ENCODE measurements at regions not wholly inside any gene's neighbourhood (a gene's known extent, or its start where the extent isn't known, plus 50 kb on each side); places are given as distances from the start of the nearest gene placed in this dataset.
A peak's percentile ranks its signal among the peaks of the same experiment; 100 is the strongest.

DNA sequence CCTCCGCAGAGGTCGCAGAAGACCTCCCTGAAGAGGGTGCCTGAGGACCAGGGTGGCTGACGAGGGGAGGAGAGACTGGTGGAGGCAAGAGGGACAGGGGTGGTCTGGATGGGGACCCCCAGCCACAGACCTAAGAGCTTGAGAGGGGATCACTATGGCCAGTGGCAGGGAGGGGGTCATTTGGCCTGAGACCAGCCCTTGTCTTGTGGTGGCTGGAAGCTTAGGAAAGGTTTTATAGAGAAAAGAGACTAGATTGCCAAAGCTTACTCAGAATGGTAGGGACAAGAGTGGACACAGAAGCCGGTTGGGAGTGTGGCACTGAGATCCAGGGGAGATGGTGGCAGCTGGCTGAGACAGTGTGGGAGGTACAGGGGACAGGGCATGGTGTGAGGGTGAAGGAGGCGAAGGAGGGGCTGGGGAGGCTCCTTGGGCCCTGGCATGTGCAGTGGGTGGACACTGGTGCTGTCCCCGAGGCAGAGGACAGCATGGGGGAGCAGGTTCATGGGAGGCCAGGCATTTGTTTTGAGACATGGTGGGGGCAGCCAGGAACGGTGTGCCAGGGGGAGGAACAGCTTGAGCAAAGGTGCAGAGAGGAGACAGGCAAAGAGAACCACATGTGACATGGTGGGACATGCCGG is 123.0 kb downstream of the C9orf50 start:
- TF ChIP-seq, protein P1, sequence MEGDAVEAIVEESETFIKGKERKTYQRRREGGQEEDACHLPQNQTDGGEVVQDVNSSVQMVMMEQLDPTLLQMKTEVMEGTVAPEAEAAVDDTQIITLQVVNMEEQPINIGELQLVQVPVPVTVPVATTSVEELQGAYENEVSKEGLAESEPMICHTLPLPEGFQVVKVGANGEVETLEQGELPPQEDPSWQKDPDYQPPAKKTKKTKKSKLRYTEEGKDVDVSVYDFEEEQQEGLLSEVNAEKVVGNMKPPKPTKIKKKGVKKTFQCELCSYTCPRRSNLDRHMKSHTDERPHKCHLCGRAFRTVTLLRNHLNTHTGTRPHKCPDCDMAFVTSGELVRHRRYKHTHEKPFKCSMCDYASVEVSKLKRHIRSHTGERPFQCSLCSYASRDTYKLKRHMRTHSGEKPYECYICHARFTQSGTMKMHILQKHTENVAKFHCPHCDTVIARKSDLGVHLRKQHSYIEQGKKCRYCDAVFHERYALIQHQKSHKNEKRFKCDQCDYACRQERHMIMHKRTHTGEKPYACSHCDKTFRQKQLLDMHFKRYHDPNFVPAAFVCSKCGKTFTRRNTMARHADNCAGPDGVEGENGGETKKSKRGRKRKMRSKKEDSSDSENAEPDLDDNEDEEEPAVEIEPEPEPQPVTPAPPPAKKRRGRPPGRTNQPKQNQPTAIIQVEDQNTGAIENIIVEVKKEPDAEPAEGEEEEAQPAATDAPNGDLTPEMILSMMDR (IDR thresholded peaks at IDR 0.05) = no peak
- H3K27me3 ChIP-seq (ENCODE audit: control insufficient read depth, insufficient read depth, low read length) = no peaks in the 10 kb centered on the region
- H3K36me3 Mint-ChIP-seq = no peaks in the 10 kb centered on the region
- no peaks in the 10 kb centered on the region for H3K9me3 ChIP-seq (ENCODE audit: control insufficient read depth, insufficient read depth, low read length)
- no peak overlapping the region for H3K27ac ChIP-seq (ENCODE audit: low read length)
- 94% methylated on average over 8 of the region's 8 CpGs for WGBS (ENCODE audit: insufficient coverage)
- H3K4me3 ChIP-seq (ENCODE audit: low read length) = no peak overlapping the region
- H3K27me3 Mint-ChIP-seq (ENCODE audit: low read depth in 2 of 2) = no peaks in the 10 kb centered on the region
- H3K27ac Mint-ChIP-seq = peak overlapping the region in 1 of 2 donors; percentile 61
- peaks cover 5 to 20% of the 10 kb centered on the region in 2 donors for H3K4me1 Mint-ChIP-seq
- DNase-seq (no peak), ATAC-seq (no peak)
- intact Hi-C loops (cut with micrococcal nuclease) = loop anchor here (2.0 to 10.0 kb wide), 2 partner anchors 39 to 57 kb away; no protein-coding TSS in a partner anchor
- H3K4me1 ChIP-seq (ENCODE audit: control insufficient read depth, insufficient read depth, low read length) = peaks cover 24% of the 10 kb centered on the region
- H3K36me3 ChIP-seq (ENCODE audit: control insufficient read depth, insufficient read depth, low read length) = no peaks in the 10 kb centered on the region
- H3K4me3 Mint-ChIP-seq = no peak overlapping the region
- no peaks in the 10 kb centered on the region for H3K9me3 Mint-ChIP-seq

DNA sequence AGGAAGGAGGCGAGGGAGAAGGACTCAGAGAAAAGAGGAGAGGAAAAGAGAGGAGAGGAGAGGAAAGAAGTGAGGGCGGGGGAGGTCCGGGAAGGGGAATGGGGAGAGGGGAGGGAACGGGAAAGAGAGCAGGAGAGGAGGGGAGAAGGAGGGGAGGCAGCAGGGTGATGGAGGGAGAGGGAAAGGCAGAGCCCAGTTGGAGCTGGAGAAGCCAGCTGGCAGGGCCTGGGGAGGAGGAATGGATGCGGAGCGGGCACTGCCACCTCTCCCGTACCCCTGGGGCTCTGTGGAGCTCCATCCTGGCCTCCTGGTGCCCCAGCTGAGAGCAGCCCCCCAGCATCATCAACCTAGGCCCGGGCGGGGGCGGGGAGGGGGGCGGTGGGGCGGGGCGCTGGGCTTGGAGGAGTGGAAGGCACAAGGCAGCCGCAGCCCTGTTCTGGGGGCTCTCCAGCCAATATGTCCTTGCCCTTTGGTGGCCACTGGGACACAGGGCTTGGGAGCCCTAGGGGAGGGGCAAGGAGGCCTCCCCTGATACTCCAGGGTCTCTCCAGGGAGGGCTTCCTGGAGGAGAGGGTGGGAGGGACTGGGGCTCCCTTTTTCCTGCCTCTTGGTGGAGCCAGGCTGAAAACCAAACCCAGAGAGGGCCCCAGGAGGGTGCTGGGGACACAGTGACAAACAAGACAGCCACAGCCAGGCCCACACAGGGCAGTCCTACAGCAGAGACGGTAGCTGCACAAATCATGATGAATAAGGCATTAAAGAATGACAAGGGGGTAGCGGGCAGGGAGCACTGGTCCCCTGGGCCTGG is 123.7 kb downstream of the C9orf50 start:
- Mint-ChIP-seq H3K27ac (peak overlapping the region; percentile 50 to 88), H3K4me3 (peak overlapping the region; percentile 77), H3K9me3 (no peaks in the 10 kb centered on the region), H3K27me3 (ENCODE audit: low read depth in 2 of 2) (no peaks in the 10 kb centered on the region), H3K4me1 (peaks cover 5 to 22% of the 10 kb centered on the region in 2 donors), H3K36me3 (no peaks in the 10 kb centered on the region)
- TF ChIP-seq, protein P1 (IDR thresholded peaks at IDR 0.05) = no peak
- intact Hi-C loops (cut with micrococcal nuclease) = loop anchor here (2.0 to 10.0 kb wide), 2 partner anchors 38 to 58 kb away; no protein-coding TSS in a partner anchor
- 58% methylated on average over 16 of the region's 16 CpGs for WGBS (ENCODE audit: insufficient coverage)
- Histone ChIP-seq H3K27ac (ENCODE audit: low read length) (no peak overlapping the region), H3K27me3 (ENCODE audit: control insufficient read depth, insufficient read depth, low read length) (no peaks in the 10 kb centered on the region), H3K4me1 (ENCODE audit: control insufficient read depth, insufficient read depth, low read length) (peaks cover 24% of the 10 kb centered on the region), H3K9me3 (ENCODE audit: control insufficient read depth, insufficient read depth, low read length) (no peaks in the 10 kb centered on the region), H3K36me3 (ENCODE audit: control insufficient read depth, insufficient read depth, low read length) (no peaks in the 10 kb centered on the region), H3K4me3 (ENCODE audit: low read length) (peak overlapping the region; percentile 58)
- DNase-seq = no peak
- no peak for ATAC-seq

DNA sequence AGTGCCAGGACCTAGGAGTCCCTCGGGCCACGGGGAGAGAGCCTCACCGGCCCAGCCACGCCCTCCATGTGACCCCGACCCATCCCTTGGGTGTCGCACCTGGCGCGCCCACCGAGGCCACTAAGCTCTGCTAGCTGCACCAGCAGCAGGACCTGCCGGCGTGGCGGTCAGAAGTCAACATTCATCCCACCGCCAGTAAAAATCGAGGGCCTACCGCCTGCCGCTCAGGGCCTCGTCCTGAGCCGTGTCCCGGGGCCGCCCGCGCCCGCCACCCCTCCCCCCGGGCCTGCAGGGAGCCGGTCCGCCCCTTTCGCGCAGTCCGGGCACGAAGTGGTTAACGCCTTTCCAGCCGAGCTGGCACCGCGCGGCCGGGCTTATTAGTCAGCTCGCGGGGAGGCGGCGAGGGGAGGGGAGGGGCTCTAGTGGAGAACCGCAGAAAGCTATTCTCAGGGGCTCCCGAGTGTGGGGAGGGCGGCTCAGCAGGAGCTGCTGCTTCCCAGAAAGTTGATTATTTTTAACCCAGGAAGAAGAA is 124.4 kb downstream of the C9orf50 start:
- no peaks in the 10 kb centered on the region for H3K9me3 ChIP-seq (ENCODE audit: control insufficient read depth, insufficient read depth, low read length)
- TF ChIP-seq, protein P1 (IDR thresholded peaks at IDR 0.05) = no peak
- peak; percentile 66 to 78 (median 69) for ATAC-seq
- under 1% methylated on average over 43 of the region's 43 CpGs for WGBS (ENCODE audit: insufficient coverage)
- peaks cover 27% of the 10 kb centered on the region for H3K4me1 ChIP-seq (ENCODE audit: control insufficient read depth, insufficient read depth, low read length)
- H3K27me3 ChIP-seq (ENCODE audit: control insufficient read depth, insufficient read depth, low read length) = no peaks in the 10 kb centered on the region
- H3K9me3 Mint-ChIP-seq = no peaks in the 10 kb centered on the region
- peak overlapping the region; percentile 50 to 88 for H3K27ac Mint-ChIP-seq
- no peaks in the 10 kb centered on the region for H3K27me3 Mint-ChIP-seq (ENCODE audit: low read depth in 2 of 2)
- no peaks in the 10 kb centered on the region for H3K36me3 ChIP-seq (ENCODE audit: control insufficient read depth, insufficient read depth, low read length)
- intact Hi-C loops (cut with micrococcal nuclease) = loop anchor here (2.0 to 10.0 kb wide), 2 partner anchors 38 to 58 kb away; no protein-coding TSS in a partner anchor
- H3K4me3 ChIP-seq (ENCODE audit: low read length) = peak overlapping the region; percentile 58
- H3K27ac ChIP-seq (ENCODE audit: low read length) = peak overlapping the region; percentile 34
- peaks cover 5 to 25% of the 10 kb centered on the region in 2 donors for H3K4me1 Mint-ChIP-seq
- peak overlapping the region; percentile 81 for H3K4me3 Mint-ChIP-seq
- DNase-seq = peak; percentile 78 to 80
- no peaks in the 10 kb centered on the region for H3K36me3 Mint-ChIP-seq

All from natural killer cell (primary cell).